HG03025 (cell line): ENCODE measurements at regions not wholly inside any gene's neighbourhood (a gene's known extent, or its start where the extent isn't known, plus 50 kb on each side); places are given as distances from the start of the nearest gene placed in this dataset.
A peak's percentile ranks its signal among the peaks of the same experiment; 100 is the strongest.
"Not testable (repeated sequence)": the region's sequence is repeated elsewhere in the genome, so short reads cannot be mapped to it uniquely, and the experiment has no call there.

ENCODE experiments used
- ATAC-seq: cut with Tn5 transposase; IDR thresholded peaks from one replicate; pipeline ENCODE4 v1.9.1; 2021; ENCODE audit warnings: mild to moderate bottlenecking, moderate library complexity; ENCODE audit not compliant: unreplicated experiment, low FRiP score

DNA sequence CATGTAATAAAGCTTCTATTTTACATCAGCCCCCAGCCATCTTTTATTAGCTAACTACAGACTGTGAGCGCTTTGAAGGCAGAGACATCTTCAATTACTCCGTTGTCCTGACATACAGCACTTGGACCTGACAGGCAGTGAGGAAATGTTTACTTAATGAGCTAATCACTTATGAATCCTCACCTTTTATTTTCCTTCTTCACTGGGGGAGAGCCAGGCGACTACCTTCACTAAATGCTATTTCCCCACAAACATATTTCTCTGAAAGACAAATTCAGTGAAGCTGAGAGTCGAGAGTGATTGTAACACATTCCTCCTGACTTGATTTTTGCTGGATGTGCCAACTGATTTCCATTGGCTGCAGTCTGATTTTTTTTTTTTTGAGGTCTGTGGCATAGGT lies 192.1 kb upstream of the CLINT1 start:
- ATAC-seq, result no peak

DNA sequence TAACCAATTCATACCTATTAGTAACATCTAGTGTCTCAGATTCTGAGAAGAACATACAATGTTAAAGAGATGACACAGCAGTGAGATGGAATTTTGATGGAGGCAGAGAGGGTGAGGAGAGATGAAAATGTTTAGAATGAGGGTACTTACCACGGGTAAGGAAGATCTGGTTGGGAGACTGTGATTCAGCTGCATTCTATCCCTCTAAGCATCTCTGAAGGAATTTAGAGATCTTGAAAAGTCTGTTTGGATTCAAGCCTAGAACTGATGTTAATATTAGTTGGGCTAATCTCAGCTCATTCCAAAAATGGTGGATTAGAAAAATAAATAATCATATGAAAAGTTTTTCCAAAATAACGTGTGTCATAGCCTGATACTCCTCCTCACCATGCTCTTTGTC lies 191.5 kb upstream of the CLINT1 start:
- no peak for ATAC-seq

DNA sequence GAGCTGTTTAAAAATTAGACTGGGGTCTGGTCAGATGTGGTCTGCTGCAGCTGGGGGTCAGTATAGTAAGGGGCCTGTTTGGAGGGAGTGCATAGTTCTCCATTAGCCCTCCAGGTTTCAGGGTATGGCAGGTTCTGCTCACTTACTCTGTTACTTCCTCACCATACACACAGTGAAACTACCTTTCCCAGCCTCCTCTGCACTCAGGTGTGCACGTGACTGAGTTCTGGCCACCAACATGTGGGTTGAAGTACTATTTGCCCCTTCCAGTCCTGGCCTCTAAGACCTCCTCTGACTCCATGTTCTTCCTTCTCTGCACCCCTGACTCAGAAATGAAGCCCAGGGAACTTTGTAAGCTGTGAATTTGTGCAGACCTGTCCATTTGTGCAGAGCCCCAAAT lies 190.5 kb upstream of the CLINT1 start:
- no peak for ATAC-seq

DNA sequence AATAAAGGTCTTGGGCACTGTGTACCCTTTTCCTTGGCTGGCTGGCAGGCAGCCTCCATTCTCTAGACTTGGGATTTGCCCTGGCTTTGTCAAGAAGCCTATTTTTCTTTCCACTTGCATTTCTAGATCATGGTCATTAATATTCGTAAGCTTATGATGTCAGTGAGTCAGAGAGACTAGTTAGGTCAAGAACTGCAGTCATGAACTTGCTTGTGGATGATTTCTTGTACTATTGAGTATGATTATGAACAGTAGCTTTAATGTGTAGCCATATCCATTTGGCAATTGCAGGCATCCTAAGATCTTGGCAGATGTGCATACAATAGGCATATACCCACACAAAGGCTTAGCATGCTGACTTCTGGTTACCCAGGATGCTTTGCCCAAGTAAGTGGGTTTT lies 186.8 kb upstream of the CLINT1 start:
- ATAC-seq, result no peak

DNA sequence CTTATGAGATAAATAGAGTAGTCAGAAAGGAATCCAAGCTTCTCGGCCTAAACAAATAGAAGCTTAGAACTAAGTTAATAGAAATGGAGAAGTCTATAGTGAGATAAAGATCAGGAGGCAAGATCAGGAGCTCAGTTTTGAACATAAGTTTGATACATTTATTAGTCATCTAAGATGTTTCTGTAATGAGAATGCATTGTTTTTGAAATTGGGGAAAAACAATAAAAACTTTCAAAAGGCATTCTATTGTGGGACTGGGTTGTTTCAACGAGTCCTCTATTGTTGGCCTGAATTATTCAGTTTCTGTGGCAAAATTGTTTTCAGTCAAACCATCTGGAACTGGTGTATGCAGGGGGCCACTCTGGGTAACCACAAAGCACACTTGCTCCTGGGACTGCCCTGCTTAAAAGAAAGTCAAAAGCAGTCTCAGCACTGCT lies 181.0 kb upstream of the CLINT1 start:
- ATAC-seq, result peak; percentile 91

GRCh38 chr5:158039441-158039840 lies 180.5 kb upstream of the CLINT1 start:
- ATAC-seq, result peak; percentile 19

- not testable (repeated sequence) for ATAC-seq
Observed at GRCh38 chr5:158036983-158037595, 178.1 kb upstream of the CLINT1 start.

GRCh38 chr5:158034586-158034985 lies 175.6 kb upstream of the CLINT1 start:
- not testable (repeated sequence) for ATAC-seq

GRCh38 chr5:158033724-158034123 lies 174.8 kb upstream of the CLINT1 start:
- no peak for ATAC-seq

- no peak for ATAC-seq
Observed at GRCh38 chr5:158033076-158033475, 174.1 kb upstream of the CLINT1 start.

- ATAC-seq, result no peak
Observed at GRCh38 chr5:158032246-158032645, 173.3 kb upstream of the CLINT1 start.

GRCh38 chr5:158027806-158028775 lies 169.1 kb upstream of the CLINT1 start:
- no peak for ATAC-seq

DNA sequence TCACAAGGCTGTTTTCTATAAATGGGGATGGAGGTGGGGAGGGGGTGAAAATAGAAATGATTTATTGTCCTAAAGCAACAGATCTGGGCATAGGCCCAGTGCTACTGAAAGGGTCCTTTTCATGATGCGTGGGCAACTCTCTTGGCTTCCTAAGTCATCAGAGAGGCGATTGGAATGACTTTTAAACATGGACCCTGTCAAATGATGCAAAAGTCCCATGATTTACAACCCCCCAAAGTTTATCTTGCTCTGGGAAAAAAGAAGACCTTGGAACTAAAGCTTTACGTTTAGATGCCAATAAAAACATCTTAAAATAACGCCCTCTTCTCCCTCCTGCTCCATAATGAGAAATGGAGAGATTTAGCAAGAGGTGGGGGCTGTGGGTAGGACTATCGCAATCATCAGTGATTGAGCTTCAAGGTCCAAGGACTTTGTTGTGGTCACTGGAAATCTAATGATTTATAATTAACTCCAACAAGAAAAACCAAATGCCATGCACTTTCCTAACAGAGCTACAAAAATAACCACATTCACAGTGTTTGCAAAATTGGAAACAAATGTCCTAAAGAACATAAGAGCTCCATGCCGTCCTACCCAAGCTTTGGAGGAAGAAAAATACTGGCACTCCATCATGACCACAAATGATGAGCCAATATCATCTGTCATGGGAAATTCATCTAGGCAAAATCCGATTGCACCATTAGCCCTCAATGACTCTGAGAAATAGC lies 167.5 kb upstream of the CLINT1 start:
- no peak for ATAC-seq

GRCh38 chr5:158023266-158023665 lies 164.3 kb upstream of the CLINT1 start:
- no peak for ATAC-seq

GRCh38 chr5:158022837-158023236 lies 163.9 kb upstream of the CLINT1 start:
- ATAC-seq, result no peak

GRCh38 chr5:158022393-158022792 lies 163.4 kb upstream of the CLINT1 start:
- ATAC-seq, result no peak

- no peak for ATAC-seq
Observed at GRCh38 chr5:158020555-158021418, 161.8 kb upstream of the CLINT1 start.

GRCh38 chr5:158017469-158017868 lies 158.5 kb upstream of the CLINT1 start:
- ATAC-seq, result no peak

DNA sequence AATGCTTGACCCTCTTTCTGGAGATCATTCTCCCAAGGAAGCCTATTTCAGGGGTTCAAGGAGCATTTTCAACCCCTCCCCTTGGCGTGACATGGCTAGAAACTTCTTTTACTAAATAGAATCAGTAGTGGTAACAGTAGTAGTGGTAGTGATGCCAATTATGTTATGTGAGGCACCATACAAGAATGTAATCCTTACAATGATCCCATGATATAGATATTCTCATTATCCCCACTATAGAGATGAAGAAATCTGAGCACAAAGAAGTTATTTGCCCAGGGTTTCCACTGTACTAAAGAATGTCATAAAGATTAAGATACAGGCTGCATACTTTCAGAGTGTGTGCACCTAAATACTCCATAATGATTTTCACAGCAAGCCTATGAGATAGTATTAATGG lies 155.4 kb upstream of the CLINT1 start:
- ATAC-seq, result no peak

- no peak for ATAC-seq
Observed at GRCh38 chr5:158013939-158014338, 155.0 kb upstream of the CLINT1 start.
